ENCODE measurements at regions not wholly inside any gene's neighbourhood (a gene's known extent, or its start where the extent isn't known, plus 50 kb on each side); places are given as distances from the start of the nearest gene placed in this dataset.

GRCh38 chr10:6737758-6738111 lies 157.7 kb upstream of the PRKCQ start:
- no peak for TF ChIP-seq POLR2A (IDR thresholded peaks at IDR 0.05; ENCODE audit: low read length)
- TF ChIP-seq GATA1 (IDR thresholded peaks at IDR 0.05; ENCODE audit: low read depth, low read length) = no peak

Data from erythroblast (primary cell).